SK-N-SH (cell line): ENCODE measurements at regions not wholly inside any gene's neighbourhood (a gene's known extent, or its start where the extent isn't known, plus 50 kb on each side); places are given as distances from the start of the nearest gene placed in this dataset.

Experiments used
- CTCF ChIA-PET: fragments of 300-600, 350-600 bp; formaldehyde crosslinking; extraction: SDS; loops from one replicate; lab custom pipeline; 2021; lab: Yijun Ruan, JAX
- POLR2A ChIA-PET: fragments of 350-600 bp; sonication (Branson Sonifier 250); formaldehyde crosslinking; extraction: SDS; loops from one replicate; lab custom pipeline; 2020; ENCODE audit warnings: antibody characterized with exemption, inconsistent platforms; lab: Yijun Ruan, JAX
- DNase-seq: peaks from one replicate; pipeline ENCODE4 v3.0.0; 2012
- H2AFZ ChIP-seq: fragments of 200-600 bp; sonication (generic); 2 replicates; pipeline ENCODE4 v1.8.1; 2016; ENCODE audit warnings: antibody characterized with exemption, mild to moderate bottlenecking, low read depth
- H3F3A ChIP-seq: fragments of 200-600 bp; sonication (generic); replicated peaks from 2 replicates; pipeline ENCODE3; 2016; ENCODE audit warnings: antibody characterized with exemption, mild to moderate bottlenecking; ENCODE audit not compliant: insufficient read depth
- H3K27ac ChIP-seq, 2 experiments: fragments of 200-500 bp in 1 of 2; fragments of 200-600 bp in 1 of 2; sonication (Bioruptor generic) in 1 of 2; sonication (generic), shearing (Covaris generic) in 1 of 2; 2 replicates each; pipeline versions ENCODE4 v1.5.1 to v1.6.1; 2014 to 2016; ENCODE audit warnings: low read depth in 2 of 2, inconsistent platforms in 1 of 2, low read length in 1 of 2, mild to moderate bottlenecking in 1 of 2, mixed read lengths in 1 of 2
- H3K27me3 ChIP-seq: fragments of 200-600 bp; sonication (generic), shearing (Covaris generic); 2 replicates; pipeline ENCODE4 v1.6.1; 2016; ENCODE audit warnings: mixed run types; ENCODE audit not compliant: insufficient read depth
- H3K36me3 ChIP-seq, 2 experiments: fragments of 200-500 bp in 1 of 2; fragments of 200-600 bp in 1 of 2; sonication (Bioruptor generic) in 1 of 2; sonication (generic) in 1 of 2; replicated peaks in 1 of 2; 2 replicates each; pipeline versions ENCODE3 to v1.5.1; 2014 to 2016; ENCODE audit warnings: low read length in 1 of 2, mild to moderate bottlenecking in 1 of 2; ENCODE audit not compliant: insufficient read depth in 2 of 2, control insufficient read depth in 1 of 2
- H3K4me1 ChIP-seq, 2 experiments: fragments of 200-500 bp in 1 of 2; fragments of 200-600 bp in 1 of 2; sonication (Bioruptor generic) in 1 of 2; sonication (generic), shearing (Covaris generic) in 1 of 2; 2 replicates each; pipeline versions ENCODE4 v1.5.1 to v1.6.1; 2014 to 2016; ENCODE audit warnings: low read depth in 1 of 2, low read length in 1 of 2, mixed run types in 1 of 2; ENCODE audit not compliant: insufficient read depth in 2 of 2, control insufficient read depth in 1 of 2
- H3K4me2 ChIP-seq: fragments of 200-600 bp; sonication (generic), shearing (Covaris generic); 2 replicates; pipeline ENCODE4 v1.6.1; 2017; ENCODE audit warnings: mixed run types
- H3K4me3 ChIP-seq, 2 experiments: fragments of 200-500 bp in 1 of 2; fragments of 200-600 bp in 1 of 2; sonication (Bioruptor generic) in 1 of 2; sonication (generic), shearing (Covaris generic) in 1 of 2; 2 replicates each; pipeline versions ENCODE4 v1.5.1 to v1.8.1; 2014 to 2016; ENCODE audit warnings: low read depth in 2 of 2, inconsistent platforms in 1 of 2, low read length in 1 of 2, mild to moderate bottlenecking in 1 of 2, mixed read lengths in 1 of 2, moderate library complexity in 1 of 2
- H3K79me2 ChIP-seq: fragments of 200-600 bp; sonication (generic); 2 replicates; pipeline ENCODE4 v1.8.1; 2017; ENCODE audit warnings: mild to moderate bottlenecking; ENCODE audit not compliant: insufficient read depth
- H3K9ac ChIP-seq: fragments of 200-600 bp; sonication (generic); 2 replicates; pipeline ENCODE4 v1.6.1; 2017; ENCODE audit warnings: mixed run types
- H3K9me2 ChIP-seq: fragments of 200-600 bp; sonication (generic); 2 replicates; pipeline ENCODE4 v1.6.1; 2017; ENCODE audit warnings: mixed run types
- H3K9me3 ChIP-seq: fragments of 200-600 bp; sonication (generic); 2 replicates; pipeline ENCODE4 v1.6.1; 2017; ENCODE audit warnings: mixed run types, mild to moderate bottlenecking, moderate library complexity
- H4K20me1 ChIP-seq: fragments of 200-600 bp; sonication (generic); 2 replicates; pipeline ENCODE4 v1.6.1; 2017; ENCODE audit warnings: mild to moderate bottlenecking, mixed run types; ENCODE audit not compliant: insufficient read depth
- ELF1 ChIP-seq: IDR thresholded peaks from 2 replicates; pipeline ENCODE4 v1.4.0; 2012
- FOSL2 ChIP-seq: IDR thresholded peaks from 2 replicates; pipeline ENCODE4 v1.4.0; 2012; ENCODE audit warnings: low read depth, mild to moderate bottlenecking, moderate library complexity, borderline replicate concordance
- FOXJ3 ChIP-seq: sonication (generic); formaldehyde crosslinking; IDR thresholded peaks from 2 replicates; pipeline ENCODE4 v1.5.1; 2020; ENCODE audit warnings: mild to moderate bottlenecking, missing genetic modification reagents
- GABPA ChIP-seq: IDR thresholded peaks from 2 replicates; pipeline ENCODE4 v1.4.0; 2012; ENCODE audit warnings: low read depth, mild to moderate bottlenecking
- GATA2 ChIP-seq: sonication (generic); formaldehyde crosslinking; IDR thresholded peaks from 2 replicates; pipeline ENCODE4 v1.5.0; 2020; ENCODE audit warnings: mild to moderate bottlenecking, missing genetic modification reagents
- JUND ChIP-seq: IDR thresholded peaks from 2 replicates; pipeline ENCODE4 v1.4.0; 2012
- MAX ChIP-seq: IDR thresholded peaks from 2 replicates; pipeline ENCODE4 v1.4.0; 2012; ENCODE audit warnings: low read depth
- MEF2A ChIP-seq: IDR thresholded peaks from 2 replicates; pipeline ENCODE4 v1.4.0; 2012; ENCODE audit warnings: low read depth, borderline replicate concordance
- MXI1 ChIP-seq: IDR thresholded peaks from 2 replicates; pipeline ENCODE4 v1.6.1; 2012; ENCODE audit warnings: mild to moderate bottlenecking, low read depth, low read length, improper control_type of control experiment
- NFIC ChIP-seq: IDR thresholded peaks from 2 replicates; pipeline ENCODE4 v1.4.0; 2012; ENCODE audit warnings: borderline replicate concordance
- NRF1 ChIP-seq: IDR thresholded peaks from 2 replicates; pipeline ENCODE4 v1.6.1; 2012; ENCODE audit warnings: low read depth, mild to moderate bottlenecking, low read length
- RCOR1 ChIP-seq: fragments of 150-350 bp; IDR thresholded peaks from 2 replicates; pipeline ENCODE4 v1.6.1; 2017; ENCODE audit warnings: antibody characterized with exemption, low read length
- RXRA ChIP-seq: IDR thresholded peaks from 2 replicates; pipeline ENCODE4 v1.4.0; 2012; ENCODE audit warnings: low read depth, mild to moderate bottlenecking, borderline replicate concordance
- SIN3A ChIP-seq: IDR thresholded peaks from 2 replicates; pipeline ENCODE4 v1.6.1; 2012; ENCODE audit warnings: low read depth, mild to moderate bottlenecking, low read length, moderate library complexity, borderline replicate concordance
- SMC3 ChIP-seq: IDR thresholded peaks from 2 replicates; pipeline ENCODE4 v1.6.1; 2012; ENCODE audit warnings: low read depth, low read length, improper control_type of control experiment
- TAF1 ChIP-seq: IDR thresholded peaks from 2 replicates; pipeline ENCODE4 v1.6.1; 2012; ENCODE audit warnings: low read depth, mild to moderate bottlenecking, low read length, moderate library complexity, borderline replicate concordance
- TEAD4 ChIP-seq: IDR thresholded peaks from 2 replicates; pipeline ENCODE4 v1.4.0; 2012; ENCODE audit warnings: mild to moderate bottlenecking, borderline replicate concordance; ENCODE audit not compliant: insufficient read depth
- YY1 ChIP-seq: IDR thresholded peaks from 2 replicates; pipeline ENCODE4 v1.4.0; 2012; ENCODE audit warnings: low read depth, mild to moderate bottlenecking
- WGBS: methylation state at CpG from one replicate; pipeline ENCODE4 v1.1.6; 2017; ENCODE audit warnings: low lambda C conversion rate; 5-methylcytosine and 5-hydroxymethylcytosine counted together
- TF ChIP-seq, protein P1 (sequence below): fragments of 150-350 bp; IDR thresholded peaks from 2 replicates; pipeline ENCODE4 v1.6.1; 2016; ENCODE audit warnings: mild to moderate bottlenecking, low read depth, low read length
- TF ChIP-seq, protein P2 (sequence below): IDR thresholded peaks from 2 replicates; pipeline ENCODE4 v1.6.1; 2012; ENCODE audit warnings: mild to moderate bottlenecking, low read depth, low read length, moderate library complexity
- TF ChIP-seq, protein P3 (sequence below): IDR thresholded peaks from 2 replicates; pipeline ENCODE4 v1.4.0; 2012; ENCODE audit warnings: low read depth, borderline replicate concordance

GRCh38 chr20:19808498-19808897 lies 50.4 kb downstream of the RIN2 start:
- H3K9me2 ChIP-seq = no peaks in the 10 kb centered on the region
- H3K36me3 ChIP-seq = peaks cover 0 to 13% of the 10 kb centered on the region in 2 experiments
- H3K9ac ChIP-seq = no peak overlapping the region
- 94% methylated on average over 7 of the region's 8 CpGs for WGBS
- no peak overlapping the region for H3K4me2 ChIP-seq
- H3K27me3 ChIP-seq = no peaks in the 10 kb centered on the region
- H3K4me1 ChIP-seq = peaks cover 19 to 22% of the 10 kb centered on the region in 2 experiments; a peak in 3 of 4 replicates
- H3K9me3 ChIP-seq = no peaks in the 10 kb centered on the region
- ChIA-PET POLR2A (no interaction called here), CTCF (no interaction called here)
- H4K20me1 ChIP-seq = no peaks in the 10 kb centered on the region
- peaks cover 6% of the 10 kb centered on the region for H3F3A ChIP-seq
- H3K79me2 ChIP-seq = no peaks in the 10 kb centered on the region
- H3K27ac ChIP-seq = no peak overlapping the region
- DNase-seq = peak; percentile 10
- no peak overlapping the region for H2AFZ ChIP-seq
- no peak overlapping the region for H3K4me3 ChIP-seq
- TF ChIP-seq ELF1 = no peak
- no peak for TF ChIP-seq FOXJ3 (CRISPR knock-in tag)
- no peak for TF ChIP-seq NRF1
- TF ChIP-seq SIN3A = no peak
- no peak for TF ChIP-seq GATA2 (CRISPR knock-in tag)
- TF ChIP-seq, protein P1, sequence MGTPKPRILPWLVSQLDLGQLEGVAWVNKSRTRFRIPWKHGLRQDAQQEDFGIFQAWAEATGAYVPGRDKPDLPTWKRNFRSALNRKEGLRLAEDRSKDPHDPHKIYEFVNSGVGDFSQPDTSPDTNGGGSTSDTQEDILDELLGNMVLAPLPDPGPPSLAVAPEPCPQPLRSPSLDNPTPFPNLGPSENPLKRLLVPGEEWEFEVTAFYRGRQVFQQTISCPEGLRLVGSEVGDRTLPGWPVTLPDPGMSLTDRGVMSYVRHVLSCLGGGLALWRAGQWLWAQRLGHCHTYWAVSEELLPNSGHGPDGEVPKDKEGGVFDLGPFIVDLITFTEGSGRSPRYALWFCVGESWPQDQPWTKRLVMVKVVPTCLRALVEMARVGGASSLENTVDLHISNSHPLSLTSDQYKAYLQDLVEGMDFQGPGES = no peak
- no peak for TF ChIP-seq SMC3
- TF ChIP-seq MEF2A = no peak
- TF ChIP-seq RCOR1 = no peak
- no peak for TF ChIP-seq NFIC

DNA sequence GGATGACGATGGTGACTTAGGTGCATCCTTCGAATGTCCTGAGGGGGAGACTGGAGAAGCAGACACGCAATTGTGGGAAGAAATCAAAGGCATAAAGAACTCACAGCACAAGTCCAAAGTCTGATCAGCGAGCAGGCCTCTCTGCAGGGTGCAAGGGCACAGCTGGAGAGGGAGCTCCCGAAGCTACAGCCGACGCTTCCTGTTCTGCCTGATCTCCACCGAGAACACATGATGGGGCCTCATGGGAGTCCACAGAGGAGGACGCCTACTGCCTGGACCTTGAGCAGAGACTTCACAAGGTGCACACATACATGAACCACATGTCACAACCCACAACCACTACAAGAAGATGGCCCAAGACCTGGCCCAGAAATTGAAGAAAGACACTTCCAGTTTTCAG lies 51.4 kb downstream of the RIN2 start:
- Histone ChIP-seq H3K9me3 (no peaks in the 10 kb centered on the region), H3K4me1 (peaks cover 19 to 23% of the 10 kb centered on the region in 2 experiments; a peak in 3 of 4 replicates), H3K27me3 (no peaks in the 10 kb centered on the region), H3K4me2 (no peak overlapping the region), H3F3A (peaks cover 8% of the 10 kb centered on the region), H3K79me2 (no peaks in the 10 kb centered on the region), H3K4me3 (no peak overlapping the region), H2AFZ (no peak overlapping the region), H4K20me1 (no peaks in the 10 kb centered on the region), H3K27ac (no peak overlapping the region), H3K9ac (no peak overlapping the region), H3K36me3 (peaks cover 0 to 4% of the 10 kb centered on the region in 2 experiments), H3K9me2 (no peaks in the 10 kb centered on the region)
- ChIA-PET POLR2A (no interaction called here), CTCF (no interaction called here)
- 79% methylated on average over 5 of the region's 9 CpGs for WGBS
- no peak for DNase-seq
- TF ChIP-seq, protein P2, sequence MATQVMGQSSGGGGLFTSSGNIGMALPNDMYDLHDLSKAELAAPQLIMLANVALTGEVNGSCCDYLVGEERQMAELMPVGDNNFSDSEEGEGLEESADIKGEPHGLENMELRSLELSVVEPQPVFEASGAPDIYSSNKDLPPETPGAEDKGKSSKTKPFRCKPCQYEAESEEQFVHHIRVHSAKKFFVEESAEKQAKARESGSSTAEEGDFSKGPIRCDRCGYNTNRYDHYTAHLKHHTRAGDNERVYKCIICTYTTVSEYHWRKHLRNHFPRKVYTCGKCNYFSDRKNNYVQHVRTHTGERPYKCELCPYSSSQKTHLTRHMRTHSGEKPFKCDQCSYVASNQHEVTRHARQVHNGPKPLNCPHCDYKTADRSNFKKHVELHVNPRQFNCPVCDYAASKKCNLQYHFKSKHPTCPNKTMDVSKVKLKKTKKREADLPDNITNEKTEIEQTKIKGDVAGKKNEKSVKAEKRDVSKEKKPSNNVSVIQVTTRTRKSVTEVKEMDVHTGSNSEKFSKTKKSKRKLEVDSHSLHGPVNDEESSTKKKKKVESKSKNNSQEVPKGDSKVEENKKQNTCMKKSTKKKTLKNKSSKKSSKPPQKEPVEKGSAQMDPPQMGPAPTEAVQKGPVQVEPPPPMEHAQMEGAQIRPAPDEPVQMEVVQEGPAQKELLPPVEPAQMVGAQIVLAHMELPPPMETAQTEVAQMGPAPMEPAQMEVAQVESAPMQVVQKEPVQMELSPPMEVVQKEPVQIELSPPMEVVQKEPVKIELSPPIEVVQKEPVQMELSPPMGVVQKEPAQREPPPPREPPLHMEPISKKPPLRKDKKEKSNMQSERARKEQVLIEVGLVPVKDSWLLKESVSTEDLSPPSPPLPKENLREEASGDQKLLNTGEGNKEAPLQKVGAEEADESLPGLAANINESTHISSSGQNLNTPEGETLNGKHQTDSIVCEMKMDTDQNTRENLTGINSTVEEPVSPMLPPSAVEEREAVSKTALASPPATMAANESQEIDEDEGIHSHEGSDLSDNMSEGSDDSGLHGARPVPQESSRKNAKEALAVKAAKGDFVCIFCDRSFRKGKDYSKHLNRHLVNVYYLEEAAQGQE = no peak
- TF ChIP-seq YY1 (no peak), FOXJ3 (CRISPR knock-in tag) (no peak), MXI1 (no peak), TEAD4 (no peak), MAX (no peak), GABPA (no peak), NFIC (no peak), JUND (no peak), RXRA (no peak), TAF1 (no peak), FOSL2 (no peak)
- TF ChIP-seq, protein P3, sequence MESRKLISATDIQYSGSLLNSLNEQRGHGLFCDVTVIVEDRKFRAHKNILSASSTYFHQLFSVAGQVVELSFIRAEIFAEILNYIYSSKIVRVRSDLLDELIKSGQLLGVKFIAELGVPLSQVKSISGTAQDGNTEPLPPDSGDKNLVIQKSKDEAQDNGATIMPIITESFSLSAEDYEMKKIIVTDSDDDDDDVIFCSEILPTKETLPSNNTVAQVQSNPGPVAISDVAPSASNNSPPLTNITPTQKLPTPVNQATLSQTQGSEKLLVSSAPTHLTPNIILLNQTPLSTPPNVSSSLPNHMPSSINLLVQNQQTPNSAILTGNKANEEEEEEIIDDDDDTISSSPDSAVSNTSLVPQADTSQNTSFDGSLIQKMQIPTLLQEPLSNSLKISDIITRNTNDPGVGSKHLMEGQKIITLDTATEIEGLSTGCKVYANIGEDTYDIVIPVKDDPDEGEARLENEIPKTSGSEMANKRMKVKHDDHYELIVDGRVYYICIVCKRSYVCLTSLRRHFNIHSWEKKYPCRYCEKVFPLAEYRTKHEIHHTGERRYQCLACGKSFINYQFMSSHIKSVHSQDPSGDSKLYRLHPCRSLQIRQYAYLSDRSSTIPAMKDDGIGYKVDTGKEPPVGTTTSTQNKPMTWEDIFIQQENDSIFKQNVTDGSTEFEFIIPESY = no peak
